ENCODE measurements at regions not wholly inside any gene's neighbourhood (a gene's known extent, or its start where the extent isn't known, plus 50 kb on each side); places are given as distances from the start of the nearest gene placed in this dataset.

DNA sequence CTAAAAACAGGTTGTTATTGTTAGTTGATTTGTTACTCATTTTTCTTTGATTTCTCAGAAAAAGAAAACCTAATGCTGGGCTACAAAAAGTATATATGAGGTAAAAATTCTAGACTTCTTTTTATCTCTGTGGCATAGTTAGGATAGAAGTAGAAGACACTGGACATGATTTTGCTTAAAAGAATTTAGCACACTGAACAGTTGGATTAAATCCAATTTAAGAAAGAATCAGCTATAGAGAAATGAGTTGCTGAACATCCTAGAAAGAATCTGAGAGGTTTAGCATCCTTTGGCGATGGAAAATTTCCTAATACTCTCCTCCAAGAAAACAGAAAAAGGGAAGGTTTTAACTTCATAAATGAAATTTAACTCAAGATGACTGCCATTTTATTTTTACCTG is 259.7 kb downstream of the TBL1XR1 start:
- no peak for TF ChIP-seq SIN3B (IDR thresholded peaks at IDR 0.05; ENCODE audit: low read length)
- TF ChIP-seq ZNF383 (CRISPR knock-in tag; IDR thresholded peaks at IDR 0.05; ENCODE audit: borderline replicate concordance): no peak
- no peak for TF ChIP-seq GABPA (IDR thresholded peaks at IDR 0.05; ENCODE audit: low read depth, low read length)
- no peak for TF ChIP-seq GABPA (CRISPR knock-in tag; IDR thresholded peaks at IDR 0.05; ENCODE audit: low read depth)
- no peak for TF ChIP-seq ATF3 (CRISPR knock-in tag; IDR thresholded peaks at IDR 0.05)
- TF ChIP-seq ZBTB26 (CRISPR knock-in tag; IDR thresholded peaks at IDR 0.05; ENCODE audit: borderline replicate concordance): no peak
- no peak for TF ChIP-seq ZNF331 (CRISPR knock-in tag; IDR thresholded peaks at IDR 0.05)
- TF ChIP-seq KDM6A (CRISPR knock-in tag; IDR thresholded peaks at IDR 0.05; ENCODE audit: low read depth): no peak
- no peak for TF ChIP-seq MTF1 (CRISPR knock-in tag; IDR thresholded peaks at IDR 0.05)
- TF ChIP-seq, protein P1, sequence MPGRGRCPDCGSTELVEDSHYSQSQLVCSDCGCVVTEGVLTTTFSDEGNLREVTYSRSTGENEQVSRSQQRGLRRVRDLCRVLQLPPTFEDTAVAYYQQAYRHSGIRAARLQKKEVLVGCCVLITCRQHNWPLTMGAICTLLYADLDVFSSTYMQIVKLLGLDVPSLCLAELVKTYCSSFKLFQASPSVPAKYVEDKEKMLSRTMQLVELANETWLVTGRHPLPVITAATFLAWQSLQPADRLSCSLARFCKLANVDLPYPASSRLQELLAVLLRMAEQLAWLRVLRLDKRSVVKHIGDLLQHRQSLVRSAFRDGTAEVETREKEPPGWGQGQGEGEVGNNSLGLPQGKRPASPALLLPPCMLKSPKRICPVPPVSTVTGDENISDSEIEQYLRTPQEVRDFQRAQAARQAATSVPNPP (CRISPR knock-in tag; IDR thresholded peaks at IDR 0.05): no peak
- no peak for TF ChIP-seq KAT7 (CRISPR knock-in tag; IDR thresholded peaks at IDR 0.05; ENCODE audit: borderline replicate concordance)
- TF ChIP-seq KDM5B (CRISPR knock-in tag; IDR thresholded peaks at IDR 0.05; ENCODE audit: borderline replicate concordance): no peak
- TF ChIP-seq ZNF773 (CRISPR knock-in tag; IDR thresholded peaks at IDR 0.05; ENCODE audit: borderline replicate concordance): no peak
- no peak for TF ChIP-seq ZNF780A (CRISPR knock-in tag; IDR thresholded peaks at IDR 0.05)
